GM12878 (cell line): ENCODE measurements at regions not wholly inside any gene's neighbourhood (a gene's known extent, or its start where the extent isn't known, plus 50 kb on each side); places are given as distances from the start of the nearest gene placed in this dataset.

Experiments used
- ATAC-seq: fragments of 200-7000 bp; cut with Tn5 transposase; 3 replicates; pipeline ENCODE4 v1.9.1; 2020; ENCODE audit warnings: mild to moderate bottlenecking, moderate library complexity
- BruUV-seq: library from RNA; stranded (reverse); fragments of 400-500 nt; replicated peaks from 2 replicates; lab custom pipeline; 2021; lab: Mats Ljungman, UMichigan
- CTCF ChIA-PET: fragments of 300-600 bp; sonication (Branson Sonifier 250); formaldehyde crosslinking; extraction: SDS; loops from one replicate; lab custom pipeline; 2021; ENCODE audit warnings: inconsistent platforms; lab: Yijun Ruan, JAX
- POLR2A ChIA-PET: fragments of 350-600 bp; formaldehyde crosslinking; extraction: SDS; loops from one replicate; lab custom pipeline; 2021; ENCODE audit warnings: inconsistent platforms; lab: Charles Lee
- RAD21 ChIA-PET: fragments of 300-600 bp; sonication (Branson Sonifier 250); formaldehyde crosslinking; loops from one replicate; lab custom pipeline; 2023; ENCODE audit warnings: antibody characterized with exemption; ENCODE audit not compliant: unreplicated experiment; lab: Charles Lee
- SMC1A ChIA-PET: fragments of 300-600 bp; sonication (Branson Sonifier 250); formaldehyde crosslinking; loops from one replicate; lab custom pipeline; 2023; ENCODE audit not compliant: unreplicated experiment, uncharacterized antibody; lab: Charles Lee
- DNase-seq: peaks from one replicate; pipeline ENCODE4 v3.0.0-alpha.2; 2011; ENCODE audit warnings: low read depth, low spot score
- FAIRE-seq: peaks from 3 replicates; lab custom pipeline; 2011; peaks lifted over from hg19 to GRCh38; lab: Jason Lieb, UNC
- H2AFZ ChIP-seq: 2 replicates; pipeline ENCODE4 v1.6.0; 2011; ENCODE audit warnings: low read depth, low read length, control low read depth; ENCODE audit not compliant: control insufficient read depth
- H3K27ac ChIP-seq: 2 replicates; pipeline ENCODE4 v1.5.1; 2011; ENCODE audit warnings: control low read depth; ENCODE audit not compliant: control insufficient read depth, insufficient read depth
- H3K27me3 ChIP-seq, 2 experiments: replicated peaks in 1 of 2; 2 replicates each; pipeline versions ENCODE4 v1.6.0 to v1.6.1; 2011; ENCODE audit warnings: low read length in 1 of 2; ENCODE audit not compliant: control insufficient read depth in 2 of 2, insufficient read depth in 2 of 2
- H3K36me3 ChIP-seq, 2 experiments: 2 replicates each; pipeline ENCODE4 v1.5.1; 2011; ENCODE audit warnings: low read length in 1 of 2; ENCODE audit not compliant: control insufficient read depth in 2 of 2, insufficient read depth in 2 of 2
- H3K4me1 ChIP-seq: 2 replicates; pipeline ENCODE4 v1.6.1; 2011; ENCODE audit warnings: mild to moderate bottlenecking, low read length, moderate library complexity, mixed read lengths; ENCODE audit not compliant: control insufficient read depth, insufficient read depth
- H3K4me2 ChIP-seq: 2 replicates; pipeline ENCODE4 v1.6.0; 2011; ENCODE audit warnings: control low read depth; ENCODE audit not compliant: control insufficient read depth, insufficient read depth
- H3K4me3 ChIP-seq: fragments of 200-600 bp; sonication (generic); 2 replicates; pipeline ENCODE4 v1.5.1; 2016
- H3K79me2 ChIP-seq: 2 replicates; pipeline ENCODE4 v1.6.0; 2011; ENCODE audit warnings: low read length; ENCODE audit not compliant: control insufficient read depth, insufficient read depth
- H3K9ac ChIP-seq: 2 replicates; pipeline ENCODE4 v1.8.0; 2011; ENCODE audit warnings: low read length, control low read depth, mixed read lengths; ENCODE audit not compliant: control insufficient read depth, insufficient read depth
- H3K9me3 ChIP-seq: replicated peaks from 3 replicates; pipeline ENCODE4 v1.5.1; 2011; ENCODE audit warnings: mild to moderate bottlenecking, low read length; ENCODE audit not compliant: control insufficient read depth, insufficient read depth
- H4K20me1 ChIP-seq: 2 replicates; pipeline ENCODE4 v1.6.0; 2011; ENCODE audit not compliant: control insufficient read depth, insufficient read depth
- BCLAF1 ChIP-seq: fragments of 450-650 bp; IDR thresholded peaks from 2 replicates; pipeline ENCODE4 v1.6.1; 2017; ENCODE audit warnings: antibody characterized with exemption, mild to moderate bottlenecking, moderate library complexity
- BMI1 ChIP-seq: fragments of 450-650 bp; IDR thresholded peaks from 2 replicates; pipeline ENCODE4 v1.6.1; 2016; ENCODE audit warnings: mild to moderate bottlenecking, moderate library complexity, borderline replicate concordance
- ESRRA ChIP-seq: IDR thresholded peaks from 2 replicates; pipeline ENCODE4 v1.6.1; 2012; ENCODE audit warnings: mild to moderate bottlenecking, low read length, improper control_type of control experiment
- MYB ChIP-seq: fragments of 150-350 bp; IDR thresholded peaks from 2 replicates; pipeline ENCODE4 v1.6.1; 2014; ENCODE audit warnings: mild to moderate bottlenecking, low read depth, low read length, borderline replicate concordance
- POLR2AphosphoS2 ChIP-seq: IDR thresholded peaks from 2 replicates; pipeline ENCODE4 v1.6.1; 2011; ENCODE audit warnings: low read depth, mild to moderate bottlenecking, low read length, improper control_type of control experiment, moderate library complexity
- REST ChIP-seq: IDR thresholded peaks from 2 replicates; pipeline ENCODE4 v1.6.1; 2012; ENCODE audit warnings: mild to moderate bottlenecking, low read depth, low read length
- SUZ12 ChIP-seq: fragments of 200-600 bp; sonication (generic); IDR thresholded peaks from one replicate; pipeline ENCODE4 v1.6.1; 2018; ENCODE audit warnings: antibody characterized with exemption, mild to moderate bottlenecking; ENCODE audit not compliant: unreplicated experiment
- YBX1 ChIP-seq: fragments of 450-650 bp; IDR thresholded peaks from 2 replicates; pipeline ENCODE4 v1.6.1; 2016; ENCODE audit warnings: antibody characterized with exemption
- WGBS: methylation state at CpG from one replicate; pipeline ENCODE4 v1.1.6; 2016; ENCODE audit warnings: low lambda C conversion rate; ENCODE audit not compliant: insufficient replicate concordance, insufficient coverage; ENCODE audit errors: missing lambda C conversion rate; 5-methylcytosine and 5-hydroxymethylcytosine counted together
- in situ Hi-C: fragments of 300-500 bp; cut with MboI; formaldehyde crosslinking; loops from 9 replicates; pipeline ENCODE4 v1.14.3; 2018; ENCODE audit warnings: mixed read lengths
- intact Hi-C: fragments of 100-400 bp; cut with micrococcal nuclease; formaldehyde crosslinking; loops from one replicate; pipeline ENCODE4 v1.14.2; 2022; ENCODE audit not compliant: unreplicated experiment
- TF ChIP-seq, protein P1 (sequence below): fragments of 450-650 bp; IDR thresholded peaks from 2 replicates; pipeline ENCODE4 v1.6.1; 2017; ENCODE audit warnings: mild to moderate bottlenecking, moderate library complexity
- TF ChIP-seq, protein P2 (sequence below): fragments of 450-650 bp; IDR thresholded peaks from 2 replicates; pipeline ENCODE4 v1.6.1; 2017; ENCODE audit warnings: low read depth, mild to moderate bottlenecking, moderate library complexity
- TF ChIP-seq, protein P3 (sequence below): fragments of 150-350 bp; IDR thresholded peaks from 2 replicates; pipeline ENCODE4 v1.6.1; 2014; ENCODE audit warnings: mild to moderate bottlenecking, low read depth, low read length

DNA sequence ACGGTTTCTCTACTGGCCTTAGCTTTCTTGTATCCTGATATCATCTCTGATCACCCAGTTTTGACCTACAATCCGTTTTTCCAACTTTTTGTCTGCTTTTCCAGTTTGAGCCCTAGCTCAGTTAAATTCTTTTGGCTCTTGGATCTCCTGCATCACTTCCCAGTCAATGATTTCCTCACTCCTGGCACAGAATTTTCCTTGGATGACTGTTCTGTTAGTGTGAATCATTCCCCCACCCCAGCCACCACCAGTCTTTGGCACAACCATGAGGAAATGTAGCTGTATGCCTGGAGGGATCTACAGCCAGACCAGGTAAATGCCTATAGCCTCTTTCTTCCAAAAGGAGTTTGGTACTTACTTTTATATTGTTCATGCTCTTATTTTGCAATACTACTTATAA lies 187.2 kb upstream of the PTGFR start:
- no peak for FAIRE-seq
- TF ChIP-seq SUZ12 (no peak), MYB (no peak), POLR2AphosphoS2 (no peak), ESRRA (no peak), BCLAF1 (no peak), REST (no peak), BMI1 (no peak), YBX1 (no peak)
- TF ChIP-seq, protein P1, sequence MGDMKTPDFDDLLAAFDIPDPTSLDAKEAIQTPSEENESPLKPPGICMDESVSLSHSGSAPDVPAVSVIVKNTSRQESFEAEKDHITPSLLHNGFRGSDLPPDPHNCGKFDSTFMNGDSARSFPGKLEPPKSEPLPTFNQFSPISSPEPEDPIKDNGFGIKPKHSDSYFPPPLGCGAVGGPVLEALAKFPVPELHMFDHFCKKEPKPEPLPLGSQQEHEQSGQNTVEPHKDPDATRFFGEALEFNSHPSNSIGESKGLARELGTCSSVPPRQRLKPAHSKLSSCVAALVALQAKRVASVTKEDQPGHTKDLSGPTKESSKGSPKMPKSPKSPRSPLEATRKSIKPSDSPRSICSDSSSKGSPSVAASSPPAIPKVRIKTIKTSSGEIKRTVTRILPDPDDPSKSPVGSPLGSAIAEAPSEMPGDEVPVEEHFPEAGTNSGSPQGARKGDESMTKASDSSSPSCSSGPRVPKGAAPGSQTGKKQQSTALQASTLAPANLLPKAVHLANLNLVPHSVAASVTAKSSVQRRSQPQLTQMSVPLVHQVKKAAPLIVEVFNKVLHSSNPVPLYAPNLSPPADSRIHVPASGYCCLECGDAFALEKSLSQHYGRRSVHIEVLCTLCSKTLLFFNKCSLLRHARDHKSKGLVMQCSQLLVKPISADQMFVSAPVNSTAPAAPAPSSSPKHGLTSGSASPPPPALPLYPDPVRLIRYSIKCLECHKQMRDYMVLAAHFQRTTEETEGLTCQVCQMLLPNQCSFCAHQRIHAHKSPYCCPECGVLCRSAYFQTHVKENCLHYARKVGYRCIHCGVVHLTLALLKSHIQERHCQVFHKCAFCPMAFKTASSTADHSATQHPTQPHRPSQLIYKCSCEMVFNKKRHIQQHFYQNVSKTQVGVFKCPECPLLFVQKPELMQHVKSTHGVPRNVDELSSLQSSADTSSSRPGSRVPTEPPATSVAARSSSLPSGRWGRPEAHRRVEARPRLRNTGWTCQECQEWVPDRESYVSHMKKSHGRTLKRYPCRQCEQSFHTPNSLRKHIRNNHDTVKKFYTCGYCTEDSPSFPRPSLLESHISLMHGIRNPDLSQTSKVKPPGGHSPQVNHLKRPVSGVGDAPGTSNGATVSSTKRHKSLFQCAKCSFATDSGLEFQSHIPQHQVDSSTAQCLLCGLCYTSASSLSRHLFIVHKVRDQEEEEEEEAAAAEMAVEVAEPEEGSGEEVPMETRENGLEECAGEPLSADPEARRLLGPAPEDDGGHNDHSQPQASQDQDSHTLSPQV, result no peak
- TF ChIP-seq, protein P2, sequence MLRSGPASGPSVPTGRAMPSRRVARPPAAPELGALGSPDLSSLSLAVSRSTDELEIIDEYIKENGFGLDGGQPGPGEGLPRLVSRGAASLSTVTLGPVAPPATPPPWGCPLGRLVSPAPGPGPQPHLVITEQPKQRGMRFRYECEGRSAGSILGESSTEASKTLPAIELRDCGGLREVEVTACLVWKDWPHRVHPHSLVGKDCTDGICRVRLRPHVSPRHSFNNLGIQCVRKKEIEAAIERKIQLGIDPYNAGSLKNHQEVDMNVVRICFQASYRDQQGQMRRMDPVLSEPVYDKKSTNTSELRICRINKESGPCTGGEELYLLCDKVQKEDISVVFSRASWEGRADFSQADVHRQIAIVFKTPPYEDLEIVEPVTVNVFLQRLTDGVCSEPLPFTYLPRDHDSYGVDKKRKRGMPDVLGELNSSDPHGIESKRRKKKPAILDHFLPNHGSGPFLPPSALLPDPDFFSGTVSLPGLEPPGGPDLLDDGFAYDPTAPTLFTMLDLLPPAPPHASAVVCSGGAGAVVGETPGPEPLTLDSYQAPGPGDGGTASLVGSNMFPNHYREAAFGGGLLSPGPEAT, result no peak
- TF ChIP-seq, protein P3, sequence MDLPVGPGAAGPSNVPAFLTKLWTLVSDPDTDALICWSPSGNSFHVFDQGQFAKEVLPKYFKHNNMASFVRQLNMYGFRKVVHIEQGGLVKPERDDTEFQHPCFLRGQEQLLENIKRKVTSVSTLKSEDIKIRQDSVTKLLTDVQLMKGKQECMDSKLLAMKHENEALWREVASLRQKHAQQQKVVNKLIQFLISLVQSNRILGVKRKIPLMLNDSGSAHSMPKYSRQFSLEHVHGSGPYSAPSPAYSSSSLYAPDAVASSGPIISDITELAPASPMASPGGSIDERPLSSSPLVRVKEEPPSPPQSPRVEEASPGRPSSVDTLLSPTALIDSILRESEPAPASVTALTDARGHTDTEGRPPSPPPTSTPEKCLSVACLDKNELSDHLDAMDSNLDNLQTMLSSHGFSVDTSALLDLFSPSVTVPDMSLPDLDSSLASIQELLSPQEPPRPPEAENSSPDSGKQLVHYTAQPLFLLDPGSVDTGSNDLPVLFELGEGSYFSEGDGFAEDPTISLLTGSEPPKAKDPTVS, result no peak

More for the DNA sequence above, 187.2 kb upstream of the PTGFR start:
- Histone ChIP-seq H3K9ac (no peak overlapping the region), H3K4me3 (no peak overlapping the region), H2AFZ (no peak overlapping the region), H3K9me3 (no peaks in the 10 kb centered on the region), H3K4me2 (no peak overlapping the region), H3K79me2 (no peaks in the 10 kb centered on the region), H4K20me1 (no peaks in the 10 kb centered on the region), H3K27ac (no peak overlapping the region), H3K4me1 (no peaks in the 10 kb centered on the region), H3K36me3 (no peaks in the 10 kb centered on the region), H3K27me3 (no peaks in the 10 kb centered on the region)
- ChIA-PET POLR2A (no interaction called here), CTCF (no interaction called here), SMC1A (no interaction called here), RAD21 (no interaction called here)
- intact Hi-C loops, result no loop called here
- no peak for DNase-seq
- no TSS peak for BruUV-seq
- no peak for ATAC-seq
- WGBS, result 0% methylated on average over 2 of the region's 2 CpGs
- in situ Hi-C loops, result no loop called here
